ENCODE measurements at regions not wholly inside any gene's neighbourhood (a gene's known extent, or its start where the extent isn't known, plus 50 kb on each side); places are given as distances from the start of the nearest gene placed in this dataset.

- no peak for FAIRE-seq
- TF ChIP-seq CTCF (IDR thresholded peaks at IDR 0.05; ENCODE audit: borderline replicate concordance, extremely low read depth, insufficient read depth), result no peak
- intact Hi-C loops (cut with DNase I), result no loop called here
Measured at GRCh38 chr13:61036715-61037114, 378.9 kb downstream of the PCDH20 start.

GRCh38 chr13:61030445-61030844 is 385.2 kb downstream of the PCDH20 start:
- FAIRE-seq (no peak), DNase-seq (no peak)
- Histone ChIP-seq H3K4me3 (ENCODE audit: low read length in 3 of 3) (no peak overlapping the region), H3K36me3 (ENCODE audit: control insufficient read depth in 2 of 3, insufficient read depth in 3 of 3, low read length in 3 of 3) (no peaks in the 10 kb centered on the region), H3K9ac (ENCODE audit: low read length in 3 of 3) (no peak overlapping the region), H3K27ac (ENCODE audit: low read depth in 2 of 2, low read length in 2 of 2) (no peak overlapping the region), H3K4me1 (ENCODE audit: control insufficient read depth in 2 of 3, insufficient read depth in 2 of 3, low read depth in 1 of 3, low read length in 3 of 3) (no peaks in the 10 kb centered on the region), H3K9me3 (ENCODE audit: control insufficient read depth in 2 of 3, insufficient read depth in 1 of 3, low read length in 3 of 3) (no peaks in the 10 kb centered on the region), H3K27me3 (ENCODE audit: control insufficient read depth, insufficient read depth, low read length) (no peaks in the 10 kb centered on the region)
- intact Hi-C loops (cut with DNase I), result no loop called here
- no peak for TF ChIP-seq CTCF (IDR thresholded peaks at IDR 0.05; ENCODE audit: borderline replicate concordance, extremely low read depth, insufficient read depth)

More at GRCh38 chr13:61036715-61037114, 378.9 kb downstream of the PCDH20 start:
- H3K4me1 ChIP-seq (ENCODE audit: control insufficient read depth in 2 of 3, insufficient read depth in 2 of 3, low read depth in 1 of 3, low read length in 3 of 3), result no peaks in the 10 kb centered on the region
- no peak overlapping the region for H3K27ac ChIP-seq (ENCODE audit: low read depth in 2 of 2, low read length in 2 of 2)
- no peaks in the 10 kb centered on the region for H3K27me3 ChIP-seq (ENCODE audit: control insufficient read depth, insufficient read depth, low read length)
- H3K36me3 ChIP-seq (ENCODE audit: control insufficient read depth in 2 of 3, insufficient read depth in 3 of 3, low read length in 3 of 3), result no peaks in the 10 kb centered on the region
- no peaks in the 10 kb centered on the region for H3K9me3 ChIP-seq (ENCODE audit: control insufficient read depth in 2 of 3, insufficient read depth in 1 of 3, low read length in 3 of 3)
- no peak overlapping the region for H3K9ac ChIP-seq (ENCODE audit: low read length in 3 of 3)
- H3K4me3 ChIP-seq (ENCODE audit: low read length in 3 of 3), result no peak overlapping the region
- DNase-seq, result no peak

DNA sequence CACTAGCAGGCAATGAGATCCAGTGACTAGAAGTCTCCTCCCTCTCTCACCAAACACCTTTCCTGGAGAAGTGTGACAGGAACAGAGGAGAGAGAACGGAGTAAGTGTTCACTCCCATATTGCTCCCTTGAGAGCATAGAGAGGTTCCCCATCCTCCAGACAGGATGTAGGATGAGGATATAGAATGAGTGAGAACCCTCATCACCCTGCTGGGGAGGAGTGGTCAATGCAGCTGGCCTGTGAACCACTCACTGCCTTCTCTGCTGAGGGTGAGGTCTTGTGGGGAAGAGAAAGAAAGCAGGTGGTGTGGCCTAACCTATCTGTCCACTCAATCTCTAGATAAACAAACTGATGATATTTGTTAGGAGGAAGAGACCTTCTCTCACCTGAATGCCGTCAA is 386.6 kb downstream of the PCDH20 start:
- no peaks in the 10 kb centered on the region for H3K36me3 ChIP-seq (ENCODE audit: control insufficient read depth in 2 of 3, insufficient read depth in 3 of 3, low read length in 3 of 3)
- H3K4me1 ChIP-seq (ENCODE audit: control insufficient read depth in 2 of 3, insufficient read depth in 2 of 3, low read depth in 1 of 3, low read length in 3 of 3), result no peaks in the 10 kb centered on the region
- no peak overlapping the region for H3K27ac ChIP-seq (ENCODE audit: low read depth in 2 of 2, low read length in 2 of 2)
- FAIRE-seq, result no peak
- H3K9ac ChIP-seq (ENCODE audit: low read length in 3 of 3), result no peak overlapping the region
- TF ChIP-seq CTCF (IDR thresholded peaks at IDR 0.05; ENCODE audit: borderline replicate concordance, extremely low read depth, insufficient read depth), result no peak
- no peak overlapping the region for H3K4me3 ChIP-seq (ENCODE audit: low read length in 3 of 3)
- intact Hi-C loops (cut with DNase I), result no loop called here
- H3K27me3 ChIP-seq (ENCODE audit: control insufficient read depth, insufficient read depth, low read length), result no peaks in the 10 kb centered on the region
- DNase-seq, result no peak
- H3K9me3 ChIP-seq (ENCODE audit: control insufficient read depth in 2 of 3, insufficient read depth in 1 of 3, low read length in 3 of 3), result no peaks in the 10 kb centered on the region

GRCh38 chr13:61024046-61024445 is 391.6 kb downstream of the PCDH20 start:
- Histone ChIP-seq H3K9ac (ENCODE audit: low read length in 3 of 3) (no peak overlapping the region), H3K9me3 (ENCODE audit: control insufficient read depth in 2 of 3, insufficient read depth in 1 of 3, low read length in 3 of 3) (no peaks in the 10 kb centered on the region), H3K4me3 (ENCODE audit: low read length in 3 of 3) (no peak overlapping the region), H3K27me3 (ENCODE audit: control insufficient read depth, insufficient read depth, low read length) (no peaks in the 10 kb centered on the region), H3K27ac (ENCODE audit: low read depth in 2 of 2, low read length in 2 of 2) (no peak overlapping the region), H3K4me1 (ENCODE audit: control insufficient read depth in 2 of 3, insufficient read depth in 2 of 3, low read depth in 1 of 3, low read length in 3 of 3) (no peaks in the 10 kb centered on the region), H3K36me3 (ENCODE audit: control insufficient read depth in 2 of 3, insufficient read depth in 3 of 3, low read length in 3 of 3) (no peaks in the 10 kb centered on the region)
- FAIRE-seq, result no peak
- no peak for DNase-seq
- no peak for TF ChIP-seq CTCF (IDR thresholded peaks at IDR 0.05; ENCODE audit: borderline replicate concordance, extremely low read depth, insufficient read depth)
- intact Hi-C loops (cut with DNase I), result no loop called here

All from kidney (tissue), 13 donors.